Mesendoderm (in vitro differentiated cells): ENCODE measurements at regions not wholly inside any gene's neighbourhood (a gene's known extent, or its start where the extent isn't known, plus 50 kb on each side); places are given as distances from the start of the nearest gene placed in this dataset.

ENCODE experiments used
- DNase-seq: peaks from one replicate; pipeline ENCODE4 v3.0.0; 2013
- H2AK5ac ChIP-seq: 2 replicates; pipeline ENCODE4 v1.6.1; 2013; ENCODE audit warnings: low read length, inconsistent platforms
- H2BK120ac ChIP-seq: 2 replicates; pipeline ENCODE4 v1.6.1; 2013; ENCODE audit warnings: low read depth, mild to moderate bottlenecking, low read length, moderate library complexity, mixed read lengths
- H2BK15ac ChIP-seq: replicated peaks from 2 replicates; pipeline ENCODE4 v1.6.1; 2013; ENCODE audit warnings: low read depth, mild to moderate bottlenecking, moderate library complexity
- H2BK5ac ChIP-seq: 2 replicates; pipeline ENCODE4 v1.6.1; 2013; ENCODE audit warnings: low read length, inconsistent platforms
- H3K18ac ChIP-seq: 2 replicates; pipeline ENCODE4 v1.6.1; 2013; ENCODE audit warnings: mild to moderate bottlenecking, low read length, mixed read lengths
- H3K23ac ChIP-seq: one replicate; pipeline ENCODE4 v1.6.1; 2013; ENCODE audit warnings: low read length
- H3K27ac ChIP-seq: 2 replicates; pipeline ENCODE4 v1.5.1; 2013; ENCODE audit warnings: low read depth, mild to moderate bottlenecking, inconsistent platforms, low read length, moderate library complexity
- H3K27me3 ChIP-seq: 2 replicates; pipeline ENCODE4 v1.6.1; 2013; ENCODE audit warnings: low read length, control low read depth, mild to moderate bottlenecking, inconsistent platforms; ENCODE audit not compliant: insufficient read depth, poor library complexity
- H3K36me3 ChIP-seq: 2 replicates; pipeline ENCODE4 v1.6.1; 2013; ENCODE audit warnings: low read length, inconsistent platforms; ENCODE audit not compliant: control insufficient read depth, insufficient read depth
- H3K4ac ChIP-seq: one replicate; pipeline ENCODE4 v1.6.1; 2013; ENCODE audit warnings: low read depth, mild to moderate bottlenecking, low read length, moderate library complexity
- H3K4me1 ChIP-seq: 2 replicates; pipeline ENCODE4 v1.6.1; 2013; ENCODE audit warnings: low read depth, low read length, inconsistent platforms; ENCODE audit not compliant: control insufficient read depth
- H3K4me2 ChIP-seq: 2 replicates; pipeline ENCODE4 v1.6.1; 2013; ENCODE audit warnings: low read length
- H3K4me3 ChIP-seq: 2 replicates; pipeline ENCODE4 v1.5.1; 2013; ENCODE audit warnings: mild to moderate bottlenecking, low read length
- H3K56ac ChIP-seq: one replicate; pipeline ENCODE4 v1.6.1; 2013; ENCODE audit warnings: low read length
- H3K79me1 ChIP-seq: 2 replicates; pipeline ENCODE4 v1.6.1; 2013; ENCODE audit warnings: low read length, inconsistent platforms
- H3K79me2 ChIP-seq: 2 replicates; pipeline ENCODE4 v1.6.1; 2013; ENCODE audit warnings: mild to moderate bottlenecking, low read length; ENCODE audit not compliant: control insufficient read depth, insufficient read depth
- H3K9ac ChIP-seq: 2 replicates; pipeline ENCODE4 v1.6.1; 2013; ENCODE audit warnings: low read length, inconsistent platforms
- H4K5ac ChIP-seq: one replicate; pipeline ENCODE4 v1.6.1; 2013; ENCODE audit warnings: low read length
- H4K8ac ChIP-seq: one replicate; pipeline ENCODE4 v1.6.1; 2013; ENCODE audit warnings: low read depth, mild to moderate bottlenecking, control low read depth, low read length, moderate library complexity
- WGBS: extraction: QIAGEN DNeasy Blood & Tissue Kit; methylation state at CpG from one replicate; pipeline ENCODE4 v1.1.7; 2013; ENCODE audit warnings: low lambda C conversion rate, missing lambda C conversion rate; ENCODE audit not compliant: insufficient coverage; ENCODE audit errors: extremely low coverage; 5-methylcytosine and 5-hydroxymethylcytosine counted together

GRCh38 chr1:99546432-99547416 is 99.2 kb upstream of the PALMD start:
- Histone ChIP-seq H3K4ac (no peak overlapping the region), H3K18ac (no peak overlapping the region)
- no peak for DNase-seq

GRCh38 chr1:99548943-99549605 is 96.8 kb upstream of the PALMD start:
- DNase-seq, result no peak
- Histone ChIP-seq H3K4me3 (no peak overlapping the region), H3K79me1 (no peaks in the 10 kb centered on the region), H3K56ac (no peak overlapping the region), H3K23ac (no peak overlapping the region), H3K18ac (no peak overlapping the region), H2AK5ac (no peak overlapping the region), H3K4ac (no peak overlapping the region), H3K79me2 (no peaks in the 10 kb centered on the region), H2BK120ac (no peak overlapping the region), H3K27ac (no peak overlapping the region), H3K4me1 (no peaks in the 10 kb centered on the region), H3K4me2 (no peak overlapping the region), H2BK15ac (no peak overlapping the region), H3K36me3 (no peaks in the 10 kb centered on the region), H4K5ac (no peak overlapping the region), H3K27me3 (no peaks in the 10 kb centered on the region), H3K9ac (no peak overlapping the region), H2BK5ac (no peak overlapping the region), H4K8ac (no peak overlapping the region)
- WGBS, result no CpG with 5 or more reads among the region's 3 CpGs

More at GRCh38 chr1:99546432-99547416, 99.2 kb upstream of the PALMD start:
- Histone ChIP-seq H4K8ac (no peak overlapping the region), H2BK5ac (no peak overlapping the region), H3K36me3 (no peaks in the 10 kb centered on the region), H2AK5ac (no peak overlapping the region), H4K5ac (no peak overlapping the region), H3K23ac (no peak overlapping the region), H3K56ac (no peak overlapping the region), H3K4me2 (no peak overlapping the region), H3K79me1 (no peaks in the 10 kb centered on the region), H3K4me3 (no peak overlapping the region), H2BK15ac (no peak overlapping the region), H3K27ac (no peak overlapping the region), H3K27me3 (no peaks in the 10 kb centered on the region), H2BK120ac (no peak overlapping the region), H3K4me1 (no peaks in the 10 kb centered on the region), H3K9ac (no peak overlapping the region), H3K79me2 (no peaks in the 10 kb centered on the region)
- WGBS, result no CpG with 5 or more reads among the region's 3 CpGs

GRCh38 chr1:99550198-99550597 is 95.7 kb upstream of the PALMD start:
- no peak overlapping the region for H2BK5ac ChIP-seq
- H4K8ac ChIP-seq, result no peak overlapping the region
- H3K23ac ChIP-seq, result no peak overlapping the region
- no peak overlapping the region for H3K9ac ChIP-seq
- no peak overlapping the region for H3K4me3 ChIP-seq
- no CpG with 5 or more reads among the region's 9 CpGs for WGBS
- DNase-seq, result no peak
- no peak overlapping the region for H2AK5ac ChIP-seq
- H3K4me2 ChIP-seq, result no peak overlapping the region
- H4K5ac ChIP-seq, result no peak overlapping the region
- no peak overlapping the region for H3K56ac ChIP-seq
- H2BK120ac ChIP-seq, result no peak overlapping the region
- no peak overlapping the region for H3K27ac ChIP-seq
- no peak overlapping the region for H3K18ac ChIP-seq
- H3K4ac ChIP-seq, result no peak overlapping the region
- no peaks in the 10 kb centered on the region for H3K27me3 ChIP-seq
- no peaks in the 10 kb centered on the region for H3K79me2 ChIP-seq
- no peaks in the 10 kb centered on the region for H3K79me1 ChIP-seq
- no peaks in the 10 kb centered on the region for H3K4me1 ChIP-seq
- no peak overlapping the region for H2BK15ac ChIP-seq
- no peaks in the 10 kb centered on the region for H3K36me3 ChIP-seq

DNA sequence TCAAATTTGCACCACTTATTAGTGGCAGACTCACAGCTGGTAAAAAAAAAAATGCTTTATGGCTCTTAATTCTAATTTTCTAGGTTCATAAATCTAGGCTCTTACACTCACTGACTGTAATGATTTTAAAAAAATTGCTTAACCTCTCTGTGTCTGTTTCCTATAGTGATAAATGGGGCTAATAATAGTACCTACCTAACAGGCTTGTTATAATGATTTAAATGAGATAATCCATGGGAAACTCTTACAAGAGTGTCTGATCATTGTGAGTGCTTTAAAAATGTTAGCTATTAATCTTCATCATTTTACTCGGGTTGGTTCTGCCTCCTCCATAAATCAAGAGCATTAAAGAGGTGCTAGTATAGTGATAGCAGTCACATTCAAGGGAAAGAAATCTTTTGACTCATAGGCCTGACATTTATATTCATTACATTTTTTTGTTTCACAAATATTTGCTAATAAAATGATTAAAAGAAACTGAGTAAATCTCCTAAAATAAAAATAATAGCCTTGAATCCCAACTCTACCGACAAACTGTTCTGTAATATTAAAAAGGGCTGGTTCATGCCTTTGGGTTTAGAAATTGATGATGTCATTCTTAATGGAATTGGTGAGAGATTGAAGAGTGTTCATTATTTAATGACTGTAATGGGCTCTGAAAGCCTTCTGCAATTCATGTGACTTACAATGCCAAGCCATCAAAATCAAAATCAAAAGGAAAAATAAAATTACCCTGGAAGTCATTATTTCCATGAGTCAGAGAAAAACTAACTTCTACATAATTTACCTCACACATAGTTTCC is 93.9 kb upstream of the PALMD start:
- Histone ChIP-seq H2BK5ac (no peak overlapping the region), H3K4ac (no peak overlapping the region), H3K9ac (no peak overlapping the region), H3K79me1 (no peaks in the 10 kb centered on the region), H2AK5ac (no peak overlapping the region), H3K18ac (no peak overlapping the region), H4K5ac (no peak overlapping the region), H3K79me2 (no peaks in the 10 kb centered on the region), H3K4me3 (no peak overlapping the region), H3K56ac (no peak overlapping the region), H3K36me3 (no peaks in the 10 kb centered on the region), H3K4me1 (no peaks in the 10 kb centered on the region), H3K23ac (no peak overlapping the region), H2BK120ac (no peak overlapping the region), H2BK15ac (no peak overlapping the region), H3K4me2 (no peak overlapping the region), H3K27me3 (no peaks in the 10 kb centered on the region), H3K27ac (no peak overlapping the region), H4K8ac (no peak overlapping the region)
- WGBS, result no CpG with 5 or more reads among the region's 2 CpGs
- no peak for DNase-seq

GRCh38 chr1:99553301-99553700 is 92.6 kb upstream of the PALMD start:
- H2BK120ac ChIP-seq, result no peak overlapping the region
- no peak overlapping the region for H3K9ac ChIP-seq
- no peaks in the 10 kb centered on the region for H3K4me1 ChIP-seq
- no peak overlapping the region for H4K8ac ChIP-seq
- H2AK5ac ChIP-seq, result no peak overlapping the region
- no peak overlapping the region for H3K23ac ChIP-seq
- H2BK5ac ChIP-seq, result no peak overlapping the region
- no peak overlapping the region for H3K18ac ChIP-seq
- no peaks in the 10 kb centered on the region for H3K27me3 ChIP-seq
- no peak for DNase-seq
- no CpG with 5 or more reads among the region's 1 CpG for WGBS
- H3K27ac ChIP-seq, result no peak overlapping the region
- no peak overlapping the region for H3K4ac ChIP-seq
- no peak overlapping the region for H4K5ac ChIP-seq
- no peaks in the 10 kb centered on the region for H3K79me2 ChIP-seq
- H3K36me3 ChIP-seq, result no peaks in the 10 kb centered on the region
- no peak overlapping the region for H3K4me3 ChIP-seq
- no peaks in the 10 kb centered on the region for H3K79me1 ChIP-seq
- no peak overlapping the region for H3K56ac ChIP-seq
- H3K4me2 ChIP-seq, result no peak overlapping the region
- H2BK15ac ChIP-seq, result no peak overlapping the region
